Kidney epithelial cell (primary cell): ENCODE measurements at regions not wholly inside any gene's neighbourhood (a gene's known extent, or its start where the extent isn't known, plus 50 kb on each side); places are given as distances from the start of the nearest gene placed in this dataset.

Experiments
- DNase-seq: peaks from one replicate; pipeline ENCODE4 v3.0.0-alpha.2; 2010; ENCODE audit warnings: low read depth
- H3K27me3 ChIP-seq: 2 replicates; pipeline ENCODE4 v1.6.0; 2011; ENCODE audit warnings: low read length; ENCODE audit not compliant: control insufficient read depth, insufficient read depth
- H3K36me3 ChIP-seq: 2 replicates; pipeline ENCODE4 v1.5.1; 2011; ENCODE audit warnings: low read length; ENCODE audit not compliant: control insufficient read depth, insufficient read depth
- H3K4me3 ChIP-seq: 2 replicates; pipeline ENCODE4 v1.5.1; 2011; ENCODE audit warnings: low read depth, mild to moderate bottlenecking, control low read depth, low read length
- TF ChIP-seq, protein P1 (sequence below): IDR thresholded peaks from 2 replicates; pipeline ENCODE4 v1.5.1; 2011; ENCODE audit warnings: mild to moderate bottlenecking, moderate library complexity, low read length, control low read depth, inconsistent platforms; ENCODE audit not compliant: insufficient read depth, poor library complexity, severe bottlenecking

DNA sequence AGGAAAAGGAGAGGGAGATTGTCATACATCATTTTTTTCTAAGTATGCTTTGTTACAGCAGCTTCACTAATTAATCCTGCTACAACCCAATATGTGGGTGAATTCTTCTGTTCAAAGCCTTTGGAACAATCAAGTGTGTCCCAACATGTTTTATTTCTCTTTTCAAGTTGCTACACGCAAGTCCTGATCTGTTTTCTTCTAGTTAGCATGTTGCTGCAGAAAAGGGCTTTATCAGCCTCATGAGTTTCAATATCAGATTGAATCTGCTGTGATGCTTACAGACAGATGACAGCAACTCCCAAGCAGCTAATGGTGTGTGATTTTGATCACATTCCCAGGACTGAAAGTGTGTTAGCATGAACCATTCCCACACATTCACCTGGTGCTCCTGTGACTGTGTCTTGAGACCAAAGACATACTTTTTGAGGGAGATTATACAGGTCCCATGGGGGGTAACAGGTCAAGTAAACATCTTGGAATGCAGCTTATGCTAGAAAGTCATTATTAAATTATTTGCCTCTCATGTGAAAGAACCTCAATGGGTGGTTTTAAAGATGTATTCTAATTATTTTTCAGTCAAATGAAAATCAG lies 96.9 kb upstream of the KCNJ16 start:
- TF ChIP-seq, protein P1, sequence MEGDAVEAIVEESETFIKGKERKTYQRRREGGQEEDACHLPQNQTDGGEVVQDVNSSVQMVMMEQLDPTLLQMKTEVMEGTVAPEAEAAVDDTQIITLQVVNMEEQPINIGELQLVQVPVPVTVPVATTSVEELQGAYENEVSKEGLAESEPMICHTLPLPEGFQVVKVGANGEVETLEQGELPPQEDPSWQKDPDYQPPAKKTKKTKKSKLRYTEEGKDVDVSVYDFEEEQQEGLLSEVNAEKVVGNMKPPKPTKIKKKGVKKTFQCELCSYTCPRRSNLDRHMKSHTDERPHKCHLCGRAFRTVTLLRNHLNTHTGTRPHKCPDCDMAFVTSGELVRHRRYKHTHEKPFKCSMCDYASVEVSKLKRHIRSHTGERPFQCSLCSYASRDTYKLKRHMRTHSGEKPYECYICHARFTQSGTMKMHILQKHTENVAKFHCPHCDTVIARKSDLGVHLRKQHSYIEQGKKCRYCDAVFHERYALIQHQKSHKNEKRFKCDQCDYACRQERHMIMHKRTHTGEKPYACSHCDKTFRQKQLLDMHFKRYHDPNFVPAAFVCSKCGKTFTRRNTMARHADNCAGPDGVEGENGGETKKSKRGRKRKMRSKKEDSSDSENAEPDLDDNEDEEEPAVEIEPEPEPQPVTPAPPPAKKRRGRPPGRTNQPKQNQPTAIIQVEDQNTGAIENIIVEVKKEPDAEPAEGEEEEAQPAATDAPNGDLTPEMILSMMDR = no peak
- H3K27me3 ChIP-seq = no peaks in the 10 kb centered on the region
- no peak overlapping the region for H3K4me3 ChIP-seq
- DNase-seq = no peak
- no peaks in the 10 kb centered on the region for H3K36me3 ChIP-seq

GRCh38 chr17:69981441-69981840 lies 93.6 kb upstream of the KCNJ16 start:
- TF ChIP-seq, protein P1 = no peak
- H3K36me3 ChIP-seq = no peaks in the 10 kb centered on the region
- DNase-seq = no peak
- H3K4me3 ChIP-seq = no peak overlapping the region
- no peaks in the 10 kb centered on the region for H3K27me3 ChIP-seq

GRCh38 chr17:69995476-69995875 lies 79.5 kb upstream of the KCNJ16 start:
- H3K36me3 ChIP-seq = no peaks in the 10 kb centered on the region
- H3K27me3 ChIP-seq = no peaks in the 10 kb centered on the region
- no peak overlapping the region for H3K4me3 ChIP-seq
- no peak for DNase-seq
- TF ChIP-seq, protein P1 = no peak

DNA sequence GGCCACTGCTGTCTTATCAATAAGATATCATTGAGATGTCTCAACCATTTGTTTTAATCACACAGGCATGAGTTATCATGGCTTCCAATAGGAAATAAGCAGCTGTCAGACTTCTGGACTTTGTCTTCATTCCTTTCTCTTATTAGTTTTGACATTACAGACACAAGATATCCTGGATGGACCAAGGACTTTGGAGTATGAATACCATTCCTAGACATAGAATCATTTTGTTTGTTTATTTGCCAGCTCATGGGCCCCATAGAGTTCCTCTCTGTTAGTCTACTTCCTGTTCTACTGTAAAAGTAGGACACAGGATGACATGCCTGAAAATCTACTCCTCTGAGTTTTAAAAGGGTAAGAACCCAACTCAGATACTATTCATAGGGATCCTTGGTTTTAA lies 77.7 kb upstream of the KCNJ16 start:
- no peak for DNase-seq
- Histone ChIP-seq H3K4me3 (no peak overlapping the region), H3K27me3 (no peaks in the 10 kb centered on the region), H3K36me3 (no peaks in the 10 kb centered on the region)
- TF ChIP-seq, protein P1 = no peak

DNA sequence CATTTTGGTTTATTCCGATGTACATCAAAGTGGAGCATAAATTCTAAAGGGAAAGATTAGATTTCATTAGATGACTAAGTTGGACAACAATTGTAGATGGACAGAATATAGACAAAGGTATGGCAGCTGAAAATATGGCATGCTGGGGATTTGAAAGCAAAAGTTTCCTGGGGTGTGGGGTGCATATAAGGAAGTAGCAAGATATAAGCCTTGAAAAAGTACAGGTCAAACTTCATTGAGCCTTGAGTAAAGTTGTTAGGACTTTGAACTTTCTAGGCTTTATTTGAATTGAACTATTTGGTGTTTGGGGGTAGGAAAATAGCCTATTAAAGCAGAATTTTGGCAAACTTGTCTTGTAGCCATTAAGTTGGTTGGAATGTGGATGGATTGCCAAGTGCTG lies 75.8 kb upstream of the KCNJ16 start:
- H3K36me3 ChIP-seq = no peaks in the 10 kb centered on the region
- TF ChIP-seq, protein P1 = no peak
- no peaks in the 10 kb centered on the region for H3K27me3 ChIP-seq
- no peak overlapping the region for H3K4me3 ChIP-seq
- no peak for DNase-seq

- no peak for DNase-seq
- no peaks in the 10 kb centered on the region for H3K27me3 ChIP-seq
- no peak overlapping the region for H3K4me3 ChIP-seq
- TF ChIP-seq, protein P1 = no peak
- no peaks in the 10 kb centered on the region for H3K36me3 ChIP-seq
These were observed 68.9 kb upstream of the KCNJ16 start for GRCh38 chr17:70006159-70006558.
